MM.1S (cell line): ENCODE measurements at regions not wholly inside any gene's neighbourhood (a gene's known extent, or its start where the extent isn't known, plus 50 kb on each side); places are given as distances from the start of the nearest gene placed in this dataset.

ENCODE experiments used
- DNase-seq: peaks from one replicate; pipeline ENCODE4 v3.0.0-alpha.2; 2015
- H2AFZ ChIP-seq: fragments of 300-600 bp; sonication (generic); 2 replicates; pipeline ENCODE4 v1.6.0; 2016; ENCODE audit warnings: antibody characterized with exemption, low read length
- H3F3A ChIP-seq: fragments of 300-600 bp; sonication (generic); 2 replicates; pipeline ENCODE4 v1.6.1; 2016; ENCODE audit warnings: mild to moderate bottlenecking, antibody characterized with exemption, low read length, moderate library complexity, mixed read lengths; ENCODE audit not compliant: insufficient read depth
- H3K27ac ChIP-seq: fragments of 300-600 bp; sonication (generic); 2 replicates; pipeline ENCODE4 v1.5.1; 2016; ENCODE audit warnings: mild to moderate bottlenecking, low read length
- H3K27me3 ChIP-seq: fragments of 300-600 bp; sonication (generic); replicated peaks from 2 replicates; pipeline ENCODE4 v1.6.0; 2016; ENCODE audit warnings: low read length; ENCODE audit not compliant: insufficient read depth
- H3K36me3 ChIP-seq: fragments of 300-600 bp; sonication (generic); replicated peaks from 2 replicates; pipeline ENCODE4 v1.6.1; 2016; ENCODE audit warnings: mild to moderate bottlenecking, low read length, mixed read lengths; ENCODE audit not compliant: insufficient read depth
- H3K4me1 ChIP-seq: fragments of 300-600 bp; sonication (generic); 2 replicates; pipeline ENCODE4 v1.6.1; 2016; ENCODE audit warnings: low read length, mixed read lengths
- H3K4me2 ChIP-seq: fragments of 300-600 bp; sonication (generic); 2 replicates; pipeline ENCODE4 v1.6.0; 2016; ENCODE audit warnings: low read depth, low read length
- H3K4me3 ChIP-seq: fragments of 300-600 bp; sonication (generic); 2 replicates; pipeline ENCODE4 v1.5.1; 2016; ENCODE audit warnings: low read length, mixed read lengths
- H3K79me2 ChIP-seq: fragments of 300-600 bp; sonication (generic); 2 replicates; pipeline ENCODE4 v1.6.1; 2016; ENCODE audit warnings: mixed run types, low read length, mixed read lengths
- H3K9ac ChIP-seq: fragments of 300-600 bp; sonication (generic); 2 replicates; pipeline ENCODE4 v1.6.1; 2016; ENCODE audit warnings: low read length, mixed read lengths
- H3K9me2 ChIP-seq: fragments of 300-600 bp; sonication (generic); replicated peaks from 2 replicates; pipeline ENCODE4 v1.6.1; 2016; ENCODE audit warnings: mild to moderate bottlenecking, low read length, mixed read lengths; ENCODE audit not compliant: insufficient read depth
- H3K9me3 ChIP-seq: fragments of 300-600 bp; sonication (generic); replicated peaks from 2 replicates; pipeline ENCODE4 v1.6.1; 2016; ENCODE audit warnings: mild to moderate bottlenecking, low read length, mixed read lengths; ENCODE audit not compliant: insufficient read depth
- H4K20me1 ChIP-seq: fragments of 300-600 bp; sonication (generic); 2 replicates; pipeline ENCODE4 v1.6.1; 2016; ENCODE audit warnings: mild to moderate bottlenecking, low read length, moderate library complexity, mixed read lengths; ENCODE audit not compliant: insufficient read depth
- CTCF ChIP-seq: fragments of 300-600 bp; sonication (generic); IDR thresholded peaks from 2 replicates; pipeline ENCODE4 v1.5.1; 2016; ENCODE audit warnings: antibody characterized with exemption, low read length, mixed read lengths
- EZH2 ChIP-seq: fragments of 300-600 bp; sonication (generic); optimal IDR thresholded peaks from 2 replicates; pipeline ENCODE3; 2017; ENCODE audit warnings: low read depth, mild to moderate bottlenecking, antibody characterized with exemption, low read length, mixed read lengths
- EZH2phosphoT487 ChIP-seq: fragments of 300-600 bp; sonication (generic); IDR thresholded peaks from 2 replicates; pipeline ENCODE4 v1.6.1; 2018; ENCODE audit warnings: antibody characterized with exemption, low read length

DNA sequence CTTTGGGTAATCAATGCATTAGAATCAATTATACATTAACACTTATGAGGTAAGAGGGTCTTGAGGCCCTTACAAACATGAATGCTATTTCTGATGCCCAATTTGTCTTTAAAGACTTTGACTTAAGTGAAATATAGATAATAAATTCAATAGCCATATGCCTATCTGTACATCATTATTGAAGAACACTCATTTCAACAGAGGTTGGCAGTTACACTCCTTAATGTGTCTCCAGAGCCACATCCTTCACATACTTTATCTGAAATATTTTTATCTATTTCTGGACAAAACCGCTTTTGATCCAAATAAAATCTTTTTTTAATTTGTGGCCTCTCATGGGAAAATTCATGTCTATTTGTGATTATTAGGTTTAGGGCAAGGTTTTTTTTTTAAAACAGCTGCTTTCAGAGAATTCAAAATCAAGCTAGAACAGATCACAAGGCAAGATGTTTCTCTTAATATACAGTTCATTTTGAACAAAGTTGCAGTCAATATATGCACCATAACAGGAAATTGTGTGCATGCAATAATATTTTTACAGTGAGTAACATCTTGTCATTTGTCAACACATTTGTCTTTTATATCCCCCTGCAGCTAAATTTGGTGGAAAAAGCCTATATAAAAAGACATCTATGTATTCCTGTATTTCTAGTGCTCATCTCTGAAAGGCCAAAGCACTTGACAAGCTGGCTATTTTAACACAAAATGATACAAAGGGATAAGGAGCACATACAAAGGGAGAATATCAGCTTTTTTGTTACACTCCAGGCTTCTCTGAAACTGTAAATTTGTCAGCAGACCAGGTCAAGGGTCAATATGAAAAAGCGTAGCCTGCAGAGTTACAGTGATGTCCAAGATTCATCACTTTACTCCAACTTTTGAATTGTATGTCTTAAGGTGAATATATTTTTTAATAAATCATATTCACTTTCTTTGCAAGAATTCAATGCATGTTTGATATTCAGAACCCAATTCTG, 146.2 kb upstream of the DPH6 start:
- H4K20me1 ChIP-seq = no peaks in the 10 kb centered on the region
- H3K4me2 ChIP-seq = no peak overlapping the region
- H3F3A ChIP-seq = no peaks in the 10 kb centered on the region
- no peak overlapping the region for H3K9ac ChIP-seq
- no peak overlapping the region for H2AFZ ChIP-seq
- H3K9me2 ChIP-seq = no peaks in the 10 kb centered on the region
- no peaks in the 10 kb centered on the region for H3K36me3 ChIP-seq
- H3K9me3 ChIP-seq = no peaks in the 10 kb centered on the region
- no peak overlapping the region for H3K27ac ChIP-seq
- DNase-seq = no peak
- H3K4me1 ChIP-seq = no peaks in the 10 kb centered on the region
- no peaks in the 10 kb centered on the region for H3K27me3 ChIP-seq
- no peak overlapping the region for H3K4me3 ChIP-seq
- no peaks in the 10 kb centered on the region for H3K79me2 ChIP-seq
- TF ChIP-seq EZH2phosphoT487 (no peak), CTCF (no peak), EZH2 (no peak)

- no peak overlapping the region for H3K4me2 ChIP-seq
- H3K9me3 ChIP-seq = no peaks in the 10 kb centered on the region
- no peaks in the 10 kb centered on the region for H3F3A ChIP-seq
- DNase-seq = no peak
- H3K79me2 ChIP-seq = no peaks in the 10 kb centered on the region
- no peak overlapping the region for H3K27ac ChIP-seq
- no peak for TF ChIP-seq CTCF
- TF ChIP-seq EZH2 = no peak
- TF ChIP-seq EZH2phosphoT487 = no peak
- H3K9me2 ChIP-seq = no peaks in the 10 kb centered on the region
- no peak overlapping the region for H3K9ac ChIP-seq
- no peaks in the 10 kb centered on the region for H3K36me3 ChIP-seq
- no peaks in the 10 kb centered on the region for H3K27me3 ChIP-seq
- H3K4me1 ChIP-seq = no peaks in the 10 kb centered on the region
- H3K4me3 ChIP-seq = no peak overlapping the region
- H4K20me1 ChIP-seq = no peaks in the 10 kb centered on the region
- no peak overlapping the region for H2AFZ ChIP-seq
Measured at GRCh38 chr15:35693286-35693685, 147.3 kb upstream of the DPH6 start.

- no peaks in the 10 kb centered on the region for H3K4me1 ChIP-seq
Measured at GRCh38 chr15:35693886-35694285, 147.9 kb upstream of the DPH6 start.

More at GRCh38 chr15:35693886-35694285, 147.9 kb upstream of the DPH6 start:
- no peaks in the 10 kb centered on the region for H3F3A ChIP-seq
- H3K4me3 ChIP-seq = no peak overlapping the region
- H3K79me2 ChIP-seq = no peaks in the 10 kb centered on the region
- H4K20me1 ChIP-seq = no peaks in the 10 kb centered on the region
- no peak overlapping the region for H3K27ac ChIP-seq
- no peak overlapping the region for H3K9ac ChIP-seq
- TF ChIP-seq EZH2phosphoT487 (no peak), CTCF (no peak), EZH2 (no peak)
- H2AFZ ChIP-seq = no peak overlapping the region
- H3K27me3 ChIP-seq = no peaks in the 10 kb centered on the region
- no peaks in the 10 kb centered on the region for H3K36me3 ChIP-seq
- H3K4me2 ChIP-seq = no peak overlapping the region
- H3K9me2 ChIP-seq = no peaks in the 10 kb centered on the region
- no peaks in the 10 kb centered on the region for H3K9me3 ChIP-seq
- DNase-seq = no peak
